ENCODE measurements at regions not wholly inside any gene's neighbourhood (a gene's known extent, or its start where the extent isn't known, plus 50 kb on each side); places are given as distances from the start of the nearest gene placed in this dataset.

DNA sequence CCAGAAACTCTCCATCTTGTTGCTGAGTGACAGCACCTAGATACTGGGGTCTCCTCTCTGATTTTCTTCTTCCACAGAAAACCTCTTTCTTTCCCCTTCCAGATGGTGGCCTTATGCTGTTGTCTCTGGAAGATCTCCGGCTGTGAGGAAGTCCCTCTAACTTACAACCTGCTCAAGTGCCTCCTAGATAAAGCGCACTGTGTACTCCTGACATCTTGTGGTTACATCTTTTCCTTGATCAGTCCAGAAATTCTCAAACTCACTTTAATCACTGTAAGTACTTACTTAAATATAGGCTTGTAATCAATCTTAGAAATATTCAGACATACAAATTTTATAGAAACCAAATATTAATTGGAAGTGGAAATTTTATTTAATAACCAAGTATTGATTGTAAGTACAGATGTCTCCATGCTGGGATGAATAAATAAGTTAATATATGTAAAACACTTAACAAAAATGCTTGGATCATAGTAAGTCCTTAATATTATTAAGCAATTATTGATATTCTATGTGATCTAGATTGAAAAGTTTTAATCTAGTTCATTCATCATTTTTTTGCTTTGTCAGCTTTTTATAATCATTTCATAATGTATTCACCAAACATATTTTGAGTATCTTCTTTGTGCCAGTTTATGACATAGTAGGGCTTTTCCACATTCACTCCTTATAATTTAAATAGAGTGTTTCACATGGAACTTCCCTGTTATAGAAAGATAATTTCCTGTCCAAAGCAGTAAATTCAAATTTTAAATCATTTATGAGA lies 1381.4 kb upstream of the CDH6 start:
- TF ChIP-seq CTCF (conservative IDR thresholded peaks at IDR 0.05 in 1 of 2, IDR thresholded peaks at IDR 0.05 in 1 of 2; ENCODE audit: low read depth in 1 of 2, low read length in 2 of 2) (no peak), EZH2 (IDR thresholded peaks at IDR 0.05; ENCODE audit: low read length, missing control alignments) (no peak)

Measured in fibroblast of lung (primary cell).